B cell (primary cell): ENCODE measurements at regions not wholly inside any gene's neighbourhood (a gene's known extent, or its start where the extent isn't known, plus 50 kb on each side); places are given as distances from the start of the nearest gene placed in this dataset.

Experiments
- CTCF ChIP-seq: fragments of 200-600 bp; IDR thresholded peaks from one replicate; pipeline ENCODE4 v1.8.0; 2022; ENCODE audit warnings: antibody characterized with exemption, mild to moderate bottlenecking
- EZH2 ChIP-seq: IDR thresholded peaks from 2 replicates; pipeline ENCODE4 v1.6.1; 2012; ENCODE audit warnings: borderline replicate concordance, low read depth, mild to moderate bottlenecking, moderate library complexity, low read length; ENCODE audit not compliant: insufficient read depth, poor library complexity, severe bottlenecking

- TF ChIP-seq CTCF (no peak), EZH2 (no peak)
Measured at GRCh38 chr14:71541973-71542690, 390.1 kb upstream of the RGS6 start.
